WERI-Rb-1 (cell line): ENCODE measurements at regions not wholly inside any gene's neighbourhood (a gene's known extent, or its start where the extent isn't known, plus 50 kb on each side); places are given as distances from the start of the nearest gene placed in this dataset.

Experiments used
- DNase-seq: peaks from one replicate; pipeline ENCODE4 v3.0.0-alpha.2; 2020
- H3K27ac ChIP-seq: fragments of 250-450 bp; sonication (Bioruptor Pico); 2 replicates; pipeline ENCODE4 v1.5.1; 2020; ENCODE audit warnings: mild to moderate bottlenecking, moderate library complexity
- H3K27me3 ChIP-seq: fragments of 250-450 bp; sonication (Bioruptor Pico); 2 replicates; pipeline ENCODE4 v1.5.1; 2021; ENCODE audit warnings: mild to moderate bottlenecking, low read depth, moderate library complexity; ENCODE audit not compliant: insufficient read depth, severe bottlenecking
- H3K36me3 ChIP-seq: fragments of 250-450 bp; sonication (Bioruptor Pico); 2 replicates; pipeline ENCODE4 v1.5.1; 2020; ENCODE audit warnings: mild to moderate bottlenecking, moderate library complexity
- H3K4me3 ChIP-seq: 2 replicates; pipeline ENCODE4 v1.5.1; 2011; ENCODE audit warnings: low read depth, mild to moderate bottlenecking, control low read depth, low read length
- H3K9me3 ChIP-seq: fragments of 250-450 bp; sonication (Bioruptor Pico); 2 replicates; pipeline ENCODE4 v1.5.1; 2021; ENCODE audit warnings: mild to moderate bottlenecking, moderate library complexity; ENCODE audit not compliant: severe bottlenecking
- CTCF ChIP-seq: IDR thresholded peaks from 2 replicates; pipeline ENCODE4 v1.5.1; 2011; ENCODE audit warnings: low read depth, mild to moderate bottlenecking, control low read depth, inconsistent platforms, low read length

- Histone ChIP-seq H3K36me3 (no peaks in the 10 kb centered on the region), H3K27ac (no peak overlapping the region), H3K4me3 (no peak overlapping the region), H3K9me3 (peaks cover 4% of the 10 kb centered on the region), H3K27me3 (peaks cover 3% of the 10 kb centered on the region)
- no peak for DNase-seq
- no peak for TF ChIP-seq CTCF
These were observed 55.2 kb upstream of the TMEM215 start for GRCh38 chr9:32728181-32728580.
